Stimulated activated memory B cell treated with anti-CD40 and anti-IgM and Interleukin-4, amounts not matched to agents 10 μg/mL and 1 μg/mL and 100 μg/mL, for 72 hours (primary cell): ENCODE measurements at regions not wholly inside any gene's neighbourhood (a gene's known extent, or its start where the extent isn't known, plus 50 kb on each side); places are given as distances from the start of the nearest gene placed in this dataset.
"Not testable (repeated sequence)": the region's sequence is repeated elsewhere in the genome, so short reads cannot be mapped to it uniquely, and the experiment has no call there.

Experiments used
- ATAC-seq: fragments of 150-1000 bp; cut with Tn5 transposase; 2 replicates; pipeline ENCODE4 v1.10.0; 2021
- H3K27ac Mint-ChIP-seq: one replicate; pipeline ENCODE4 v1.8.0; 2022; ENCODE audit warnings: mild to moderate bottlenecking, mixed read lengths
- H3K27me3 Mint-ChIP-seq: one replicate; pipeline ENCODE4 v1.8.0; 2022; ENCODE audit warnings: mixed read lengths
- H3K36me3 Mint-ChIP-seq: one replicate; pipeline ENCODE4 v1.8.0; 2022; ENCODE audit warnings: mixed read lengths
- H3K4me1 Mint-ChIP-seq: one replicate; pipeline ENCODE4 v1.8.0; 2022; ENCODE audit warnings: mixed read lengths
- H3K4me3 Mint-ChIP-seq: one replicate; pipeline ENCODE4 v1.8.0; 2022; ENCODE audit warnings: mild to moderate bottlenecking, moderate library complexity, mixed read lengths
- H3K9me3 Mint-ChIP-seq: one replicate; pipeline ENCODE4 v1.8.0; 2022; ENCODE audit warnings: mixed read lengths

DNA sequence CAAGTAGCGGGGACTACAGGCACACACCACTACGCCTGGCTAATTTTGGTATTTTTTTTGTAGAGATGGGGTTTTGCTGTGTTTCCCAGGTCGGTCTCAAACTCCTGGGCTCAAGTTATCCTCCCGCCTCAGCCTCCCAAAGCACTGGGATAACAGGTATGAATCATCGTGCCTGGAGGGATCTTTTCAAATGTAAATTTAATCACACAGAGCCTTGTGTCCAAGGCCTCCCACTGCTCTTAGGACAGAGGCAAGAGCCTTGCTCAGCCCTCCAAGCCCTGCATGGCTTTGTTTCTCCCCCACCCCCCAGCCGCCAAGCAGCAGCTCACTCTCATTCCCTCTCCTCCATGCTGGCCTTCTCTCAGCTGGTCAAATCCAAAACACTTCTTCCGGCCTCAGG is 75.3 kb upstream of the CREB3L1 start:
- H3K27me3 Mint-ChIP-seq: peaks cover 65% of the 10 kb centered on the region
- H3K4me1 Mint-ChIP-seq: no peaks in the 10 kb centered on the region
- no peaks in the 10 kb centered on the region for H3K36me3 Mint-ChIP-seq
- ATAC-seq: no peak
- H3K4me3 Mint-ChIP-seq: no peak overlapping the region
- no peak overlapping the region for H3K27ac Mint-ChIP-seq
- no peaks in the 10 kb centered on the region for H3K9me3 Mint-ChIP-seq

DNA sequence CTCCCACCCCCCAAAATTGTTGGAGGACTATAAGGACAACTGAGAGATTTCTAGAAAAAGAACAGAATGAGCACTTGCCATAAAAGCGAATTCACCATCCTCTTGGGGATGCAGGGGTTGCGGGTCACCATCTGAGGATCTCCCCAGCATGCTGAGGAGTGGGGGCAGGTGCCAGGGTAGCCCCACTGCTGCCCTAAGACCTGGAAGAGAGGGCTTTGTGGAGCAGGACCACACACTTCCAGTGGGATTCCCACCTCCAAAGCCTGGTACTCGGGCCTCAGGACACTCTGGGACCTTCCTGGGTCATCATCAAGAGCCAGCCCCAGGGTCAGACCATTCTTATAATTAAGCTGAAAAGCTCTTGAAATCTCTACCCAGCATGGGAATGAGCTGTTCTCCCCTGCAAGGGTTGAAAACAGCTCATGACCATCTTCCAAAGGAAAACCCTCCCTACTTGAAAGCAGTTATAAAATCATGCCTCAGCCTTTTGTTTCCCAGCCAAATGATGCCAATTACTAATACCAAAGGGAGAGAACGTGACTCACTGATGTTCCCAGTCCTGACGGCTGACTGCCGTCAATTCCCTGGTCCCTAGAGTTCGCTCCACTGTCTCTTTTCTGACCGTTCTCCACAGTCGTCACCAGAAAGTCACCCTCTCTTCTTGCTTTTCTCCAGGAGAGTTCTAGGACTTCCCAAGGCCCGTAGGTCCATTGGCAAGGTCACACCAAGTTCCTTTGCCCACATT is 76.8 kb upstream of the CREB3L1 start:
- no peak for ATAC-seq
- Mint-ChIP-seq H3K36me3 (no peaks in the 10 kb centered on the region), H3K27me3 (peaks cover 72% of the 10 kb centered on the region), H3K4me3 (no peak overlapping the region), H3K4me1 (no peaks in the 10 kb centered on the region), H3K27ac (no peak overlapping the region), H3K9me3 (no peaks in the 10 kb centered on the region)

DNA sequence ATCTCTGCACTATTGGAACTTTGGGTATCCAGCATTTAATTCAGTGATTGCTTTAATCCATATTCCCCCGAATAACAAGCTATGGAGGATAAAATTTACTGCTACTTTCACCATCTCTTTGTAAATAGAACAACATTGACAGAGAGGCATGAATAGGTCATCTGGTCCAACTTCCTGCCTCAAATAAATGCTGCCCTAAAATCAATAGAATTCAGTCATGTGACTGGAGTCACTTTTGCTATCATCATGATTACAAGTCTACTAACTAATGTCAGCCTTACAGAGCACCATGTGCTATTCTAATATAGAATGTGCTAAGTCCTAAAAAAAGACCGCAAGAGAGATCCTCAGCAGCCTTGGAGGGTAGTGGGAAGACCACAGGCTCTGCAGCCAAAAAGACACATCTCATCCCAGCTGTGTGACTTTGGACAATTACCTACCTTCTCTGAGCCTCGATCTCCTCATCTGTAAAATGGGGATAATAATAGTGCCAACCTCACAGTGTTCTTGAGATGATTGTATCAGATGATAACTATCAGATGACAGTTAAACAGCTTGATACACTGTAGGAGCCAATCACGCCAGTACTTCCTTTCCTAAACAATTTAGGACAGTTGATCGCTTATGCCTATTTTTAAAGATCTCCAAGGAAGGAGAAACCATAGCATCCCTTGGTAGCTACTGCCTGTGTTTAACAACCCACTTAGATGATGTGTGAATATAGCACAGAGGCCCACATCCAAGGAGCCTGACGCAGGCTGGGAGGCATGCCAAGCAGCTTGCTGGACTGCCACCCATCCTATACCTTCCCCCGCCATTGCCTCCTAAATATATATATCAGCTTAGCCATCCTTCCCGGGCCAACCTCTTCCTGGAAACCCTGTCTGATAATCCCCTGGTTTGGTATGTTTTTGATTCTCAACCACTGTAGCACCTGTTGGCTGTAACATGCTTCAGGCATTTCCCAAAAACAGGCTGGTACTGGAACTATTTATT is 77.3 kb upstream of the PHF21A start:
- ATAC-seq: no peak
- Mint-ChIP-seq H3K27me3 (peaks cover 63% of the 10 kb centered on the region), H3K27ac (no peak overlapping the region), H3K4me1 (no peaks in the 10 kb centered on the region), H3K36me3 (no peaks in the 10 kb centered on the region), H3K4me3 (no peak overlapping the region), H3K9me3 (no peaks in the 10 kb centered on the region)

DNA sequence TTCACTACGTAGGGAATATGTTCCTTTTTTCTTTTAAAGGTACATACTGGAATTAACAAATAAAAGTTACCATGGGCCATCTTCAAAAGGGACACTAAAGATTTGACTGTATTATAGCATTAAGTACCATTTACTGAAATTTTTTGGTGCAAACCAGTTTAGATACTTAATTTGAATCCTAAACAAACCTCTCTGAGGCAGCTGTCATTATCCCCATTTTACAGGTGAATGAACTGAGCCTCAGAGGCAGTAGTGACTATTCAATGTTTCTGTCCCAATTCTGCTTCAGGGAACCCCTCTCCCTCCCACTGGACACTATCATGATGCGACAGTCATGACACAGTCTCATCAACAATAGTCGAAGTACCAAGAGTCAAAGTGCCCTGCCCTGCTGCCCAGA is 76.2 kb upstream of the PHF21A start:
- Mint-ChIP-seq H3K27me3 (peaks cover 63% of the 10 kb centered on the region), H3K27ac (no peak overlapping the region), H3K36me3 (no peaks in the 10 kb centered on the region), H3K9me3 (no peaks in the 10 kb centered on the region), H3K4me1 (no peaks in the 10 kb centered on the region), H3K4me3 (no peak overlapping the region)
- ATAC-seq: no peak

DNA sequence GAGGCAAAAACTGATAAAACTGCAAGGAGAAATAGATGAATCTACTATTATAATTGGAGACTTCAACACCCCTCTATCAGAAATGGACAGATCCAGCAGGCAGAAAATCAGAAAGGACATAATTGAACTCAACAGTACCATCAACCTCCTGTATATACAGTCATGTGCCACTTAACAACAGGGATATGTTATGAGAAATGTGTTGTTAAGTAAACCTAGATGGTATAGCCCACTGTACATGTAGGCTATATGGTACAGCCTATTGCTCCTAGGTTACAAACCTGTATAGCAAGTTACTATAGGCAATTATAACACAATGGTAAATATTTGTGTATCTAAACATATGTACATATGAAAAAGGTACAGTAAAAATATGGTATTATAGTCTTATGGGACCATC is 66.8 kb upstream of the PHF21A start:
- H3K4me3 Mint-ChIP-seq: no peak overlapping the region
- ATAC-seq: no peak
- H3K9me3 Mint-ChIP-seq: peaks cover 7% of the 10 kb centered on the region
- H3K27ac Mint-ChIP-seq: no peak overlapping the region
- H3K27me3 Mint-ChIP-seq: peaks cover 45% of the 10 kb centered on the region
- H3K36me3 Mint-ChIP-seq: no peaks in the 10 kb centered on the region
- H3K4me1 Mint-ChIP-seq: no peaks in the 10 kb centered on the region

DNA sequence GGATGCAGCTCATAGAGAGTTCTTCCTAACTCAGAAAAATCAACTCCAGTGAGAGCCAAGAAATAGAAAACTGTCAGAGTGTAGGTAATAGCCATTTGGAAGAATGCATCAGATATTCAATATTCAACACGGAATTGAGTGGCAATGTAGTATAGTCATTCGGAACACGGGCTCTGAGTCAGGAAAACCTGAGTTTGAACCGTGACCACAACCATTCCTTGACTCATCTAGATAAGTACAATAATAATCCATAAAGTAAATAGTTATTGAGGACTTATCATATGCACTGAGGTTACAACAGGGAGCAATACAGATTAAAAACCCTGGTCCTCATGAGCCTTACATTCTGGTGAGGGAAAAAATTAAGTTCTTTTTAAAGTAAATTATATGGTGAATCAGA is 62.6 kb upstream of the PHF21A start:
- H3K27me3 Mint-ChIP-seq: peaks cover 62% of the 10 kb centered on the region
- no peak overlapping the region for H3K4me3 Mint-ChIP-seq
- no peaks in the 10 kb centered on the region for H3K4me1 Mint-ChIP-seq

DNA sequence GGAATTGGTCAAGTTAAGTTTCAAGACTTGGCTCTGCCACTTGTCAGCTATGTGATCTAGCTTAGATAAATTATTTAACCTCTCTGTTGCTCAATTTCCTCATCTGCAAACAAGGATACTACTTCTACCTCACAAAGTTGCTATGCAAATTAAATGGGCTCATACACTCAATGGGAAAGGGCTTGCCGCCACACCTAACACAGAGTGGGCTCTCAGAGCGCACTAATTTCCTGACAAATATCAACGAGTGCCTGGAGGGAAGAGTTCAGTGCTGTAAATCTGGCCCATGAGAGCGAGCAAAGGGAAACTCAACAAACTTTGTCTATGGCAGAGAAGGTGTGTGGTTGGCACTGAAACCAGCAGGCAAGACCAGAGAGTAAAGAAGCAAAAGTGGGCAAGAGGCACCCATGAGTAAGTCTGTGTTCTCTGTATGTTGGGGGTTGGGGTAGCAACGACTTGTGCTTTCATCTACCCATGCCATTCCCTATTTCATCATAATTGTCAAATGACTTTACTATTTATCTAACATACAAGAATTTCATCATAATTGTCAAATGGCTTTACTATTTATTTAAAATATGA is 60.7 kb upstream of the PHF21A start:
- H3K27me3 Mint-ChIP-seq: peaks cover 71% of the 10 kb centered on the region

More for the DNA sequence above, 62.6 kb upstream of the PHF21A start:
- no peak for ATAC-seq
- H3K36me3 Mint-ChIP-seq: no peaks in the 10 kb centered on the region
- peaks cover 7% of the 10 kb centered on the region for H3K9me3 Mint-ChIP-seq
- H3K27ac Mint-ChIP-seq: no peak overlapping the region

DNA sequence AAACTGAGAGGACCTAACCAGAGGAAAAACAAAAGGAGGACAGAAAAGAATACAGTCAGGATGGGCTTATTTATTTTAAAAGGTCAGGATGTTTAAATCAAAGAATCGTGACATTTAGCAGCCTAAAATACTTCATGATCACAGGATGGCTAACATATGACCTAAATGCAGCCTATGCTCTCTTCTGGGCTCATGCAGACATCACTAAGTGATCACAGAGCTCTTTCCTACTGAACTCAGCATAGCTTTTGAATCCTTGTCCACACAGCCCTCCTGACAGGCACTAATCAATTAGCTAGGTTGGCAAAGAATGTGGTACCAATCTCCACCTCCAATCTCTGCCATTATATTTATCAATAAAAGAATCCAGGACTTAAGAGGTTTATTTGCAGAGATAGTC is 60.1 kb upstream of the PHF21A start:
- no peak overlapping the region for H3K4me3 Mint-ChIP-seq
- H3K9me3 Mint-ChIP-seq: peaks cover 7% of the 10 kb centered on the region
- peaks cover 75% of the 10 kb centered on the region for H3K27me3 Mint-ChIP-seq
- no peak overlapping the region for H3K27ac Mint-ChIP-seq
- no peaks in the 10 kb centered on the region for H3K4me1 Mint-ChIP-seq
- ATAC-seq: no peak
- no peaks in the 10 kb centered on the region for H3K36me3 Mint-ChIP-seq

More for the DNA sequence above, 60.7 kb upstream of the PHF21A start:
- H3K36me3 Mint-ChIP-seq: no peaks in the 10 kb centered on the region
- H3K27ac Mint-ChIP-seq: no peak overlapping the region
- ATAC-seq: no peak
- H3K9me3 Mint-ChIP-seq: peaks cover 7% of the 10 kb centered on the region
- no peaks in the 10 kb centered on the region for H3K4me1 Mint-ChIP-seq
- H3K4me3 Mint-ChIP-seq: no peak overlapping the region

DNA sequence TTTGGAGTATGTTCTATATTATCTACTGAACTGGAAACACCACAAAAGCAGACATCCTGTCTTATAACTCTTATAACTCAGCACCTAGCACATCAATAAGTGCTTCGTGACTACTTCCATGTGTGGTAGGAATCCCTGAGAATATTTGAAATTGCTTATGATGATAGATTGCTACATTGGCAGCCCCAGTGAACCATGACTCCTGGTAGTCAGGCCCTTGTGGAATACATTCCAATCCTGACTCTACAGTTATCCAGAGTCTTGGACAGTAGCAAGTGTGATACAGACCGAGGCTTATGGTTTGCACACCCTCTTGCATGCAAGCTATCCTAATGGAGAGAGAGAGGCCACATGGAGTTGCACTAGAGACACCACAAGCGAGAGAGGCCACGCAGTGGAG is 59.5 kb upstream of the PHF21A start:
- Mint-ChIP-seq H3K9me3 (peaks cover 7% of the 10 kb centered on the region), H3K27ac (no peak overlapping the region), H3K4me1 (no peaks in the 10 kb centered on the region), H3K4me3 (no peak overlapping the region), H3K36me3 (no peaks in the 10 kb centered on the region), H3K27me3 (peaks cover 75% of the 10 kb centered on the region)
- no peak for ATAC-seq

DNA sequence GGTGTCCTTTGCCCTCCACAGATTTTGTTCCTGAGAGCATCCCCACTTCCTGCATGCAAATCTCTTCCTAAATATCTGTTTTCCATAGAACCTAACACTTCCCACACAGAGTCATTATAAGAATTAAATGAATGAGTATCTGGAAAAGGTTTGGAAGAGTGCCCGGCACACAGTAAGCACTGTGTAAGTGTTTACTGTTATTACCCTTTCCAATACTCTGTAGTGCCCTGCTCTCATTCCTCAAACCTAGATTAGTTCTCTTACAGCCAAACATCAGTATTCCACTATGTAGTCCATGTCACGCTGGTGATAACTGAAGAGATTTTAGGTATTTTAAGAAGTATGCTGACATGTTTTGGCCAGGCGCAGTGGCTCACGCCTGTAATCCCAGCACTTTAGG is 57.3 kb upstream of the PHF21A start:
- H3K27me3 Mint-ChIP-seq: peaks cover 70% of the 10 kb centered on the region
- peaks cover 3% of the 10 kb centered on the region for H3K9me3 Mint-ChIP-seq
- no peak overlapping the region for H3K27ac Mint-ChIP-seq
- ATAC-seq: no peak
- no peaks in the 10 kb centered on the region for H3K4me1 Mint-ChIP-seq
- H3K36me3 Mint-ChIP-seq: no peaks in the 10 kb centered on the region
- no peak overlapping the region for H3K4me3 Mint-ChIP-seq

DNA sequence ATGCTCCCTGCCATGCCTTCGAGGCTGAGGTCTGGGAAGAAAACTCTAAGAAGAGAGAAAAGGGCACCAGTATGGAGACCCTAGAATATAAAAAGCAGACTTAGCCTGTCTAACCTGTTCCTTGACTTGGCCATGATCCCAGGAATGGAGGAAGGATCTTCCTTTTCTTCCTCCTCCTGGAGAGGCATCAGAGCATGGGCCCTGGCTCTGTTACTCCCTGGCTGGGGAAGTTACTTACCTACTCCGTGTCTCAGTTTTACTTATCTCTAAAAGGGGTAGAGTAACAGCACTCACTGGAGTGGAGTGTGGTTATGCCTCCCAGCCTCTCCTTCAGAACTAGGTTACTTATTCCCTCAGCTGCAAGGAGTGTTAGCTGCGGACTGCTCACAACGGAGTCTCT is 55.2 kb upstream of the PHF21A start:
- no peak overlapping the region for H3K27ac Mint-ChIP-seq
- H3K27me3 Mint-ChIP-seq: peaks cover 64% of the 10 kb centered on the region
- no peak for ATAC-seq
- H3K9me3 Mint-ChIP-seq: peaks cover 7% of the 10 kb centered on the region
- no peaks in the 10 kb centered on the region for H3K4me1 Mint-ChIP-seq
- H3K36me3 Mint-ChIP-seq: no peaks in the 10 kb centered on the region
- H3K4me3 Mint-ChIP-seq: no peak overlapping the region

DNA sequence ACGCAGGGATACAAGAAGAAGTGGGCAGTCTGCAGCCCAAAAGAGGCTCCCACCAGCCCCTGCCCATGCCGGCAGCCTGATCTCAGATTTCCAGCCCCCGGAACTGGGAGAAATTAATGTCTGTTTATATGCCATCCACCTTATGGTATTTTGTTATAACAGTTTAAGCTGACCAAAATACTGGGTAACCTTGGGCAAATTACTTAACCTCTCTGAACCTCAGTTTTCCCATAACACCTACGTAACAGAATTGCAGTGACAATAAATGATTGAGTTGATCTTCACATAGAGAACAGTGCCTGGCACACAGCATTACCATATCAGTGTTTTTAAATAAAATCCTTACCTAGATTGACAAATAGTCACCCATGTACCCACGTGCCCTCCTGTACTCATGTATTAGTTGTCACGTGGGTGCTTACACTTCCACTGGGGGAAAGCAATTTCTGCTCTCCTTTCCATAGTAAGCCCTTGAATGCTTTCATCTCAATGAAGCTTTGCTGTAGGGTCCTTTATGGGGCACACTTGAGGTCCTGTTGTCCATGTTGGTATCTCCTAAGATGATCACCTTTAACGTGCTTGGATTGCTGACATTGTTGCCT is 54.2 kb upstream of the PHF21A start:
- Mint-ChIP-seq H3K27me3 (peaks cover 69% of the 10 kb centered on the region), H3K4me3 (no peak overlapping the region), H3K36me3 (no peaks in the 10 kb centered on the region), H3K9me3 (peaks cover 7% of the 10 kb centered on the region), H3K4me1 (no peaks in the 10 kb centered on the region), H3K27ac (no peak overlapping the region)
- ATAC-seq: no peak

DNA sequence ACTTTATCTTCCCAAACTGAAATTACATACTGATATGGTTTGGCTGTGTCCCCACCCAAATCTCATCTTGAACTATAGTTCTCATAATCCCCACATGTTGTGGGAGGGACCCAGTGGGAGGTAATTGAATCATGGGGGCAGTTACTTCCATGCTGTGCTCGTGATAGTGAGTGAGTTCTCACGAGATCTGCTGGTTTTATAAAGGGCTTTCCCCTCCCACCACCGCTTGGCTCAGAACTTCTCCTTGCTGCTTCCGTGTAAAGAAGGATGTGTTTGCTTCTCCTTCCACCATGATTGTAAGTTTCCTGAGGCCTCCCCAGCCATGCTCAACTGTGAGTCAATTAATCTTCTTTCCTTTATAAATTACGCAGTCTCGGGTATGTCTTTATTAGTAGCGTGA is 50.4 kb upstream of the PHF21A start:
- ATAC-seq, H3K36me3 Mint-ChIP-seq, H3K4me3 Mint-ChIP-seq, H3K4me1 Mint-ChIP-seq, H3K9me3 Mint-ChIP-seq, H3K27ac Mint-ChIP-seq: not testable (repeated sequence)
- peaks cover 71% of the 10 kb centered on the region for H3K27me3 Mint-ChIP-seq
